NOMO-1 (cell line): ENCODE measurements at regions not wholly inside any gene's neighbourhood (a gene's known extent, or its start where the extent isn't known, plus 50 kb on each side); places are given as distances from the start of the nearest gene placed in this dataset.

Experiments
- DNase-seq, 2 experiments: peaks; one replicate each; lab custom pipeline; 2025; ENCODE audit not compliant: unreplicated experiment in 2 of 2; lab: John Stamatoyannopoulos, UW

DNA sequence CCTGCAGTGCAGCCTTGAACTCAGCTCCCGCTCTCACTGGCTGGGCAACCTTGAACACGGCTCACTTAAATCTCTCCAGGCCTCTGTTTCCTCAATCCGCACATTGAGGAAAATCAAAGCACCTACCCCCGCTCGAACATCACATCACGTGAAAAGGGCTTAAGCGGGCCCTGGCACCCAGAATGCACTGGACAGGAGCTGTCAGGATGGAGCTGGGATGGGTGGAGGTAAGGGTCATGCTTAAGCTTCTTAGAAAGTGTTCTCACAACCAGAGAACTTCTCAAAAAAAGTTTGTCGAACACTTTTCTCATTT, 55.7 kb upstream of the MGMT start:
- no peak for DNase-seq

GRCh38 chr10:129411772-129412171, 55.3 kb upstream of the MGMT start:
- DNase-seq = no peak

DNA sequence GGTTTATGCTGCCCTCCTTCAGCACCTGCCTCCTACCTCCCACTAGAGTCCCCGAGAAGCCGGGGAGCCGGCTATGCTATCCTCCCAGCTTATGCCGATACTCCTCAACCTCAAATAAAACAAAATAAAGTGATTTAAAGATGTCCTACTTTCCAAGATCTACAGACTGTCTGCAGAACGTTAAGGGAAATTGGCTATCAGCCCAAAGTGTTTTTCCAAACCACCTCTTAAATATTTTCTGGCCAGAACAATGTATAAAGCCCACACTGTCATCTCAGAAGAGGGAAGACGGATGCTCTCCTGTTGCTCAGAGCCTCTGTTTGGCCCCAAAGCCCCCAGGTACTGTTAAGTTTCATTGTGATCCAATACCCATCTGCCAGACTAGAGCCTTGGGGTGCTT, 54.0 kb upstream of the MGMT start:
- no peak for DNase-seq

- no peak for DNase-seq
These were observed 51.6 kb upstream of the MGMT start for GRCh38 chr10:129415215-129416140.

DNA sequence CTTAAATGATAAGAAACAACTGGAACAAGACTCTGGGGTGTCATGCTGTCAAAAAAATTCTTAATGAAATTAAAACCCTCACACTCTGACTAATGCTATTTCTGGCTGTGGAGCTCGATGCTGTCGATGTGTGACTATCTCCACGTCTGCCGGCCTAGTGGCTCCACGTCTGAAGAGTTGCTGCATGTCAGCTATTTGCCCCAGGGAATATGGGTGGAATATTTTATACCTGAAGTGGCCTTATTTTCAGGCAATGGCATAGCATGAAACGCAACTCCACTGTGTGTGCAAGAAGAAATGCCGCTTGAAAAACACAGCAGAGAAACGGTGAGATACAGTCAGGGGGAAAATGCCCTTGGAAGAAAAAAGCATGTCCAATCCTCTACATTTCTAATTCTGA, 50.9 kb upstream of the MGMT start:
- no peak for DNase-seq

DNA sequence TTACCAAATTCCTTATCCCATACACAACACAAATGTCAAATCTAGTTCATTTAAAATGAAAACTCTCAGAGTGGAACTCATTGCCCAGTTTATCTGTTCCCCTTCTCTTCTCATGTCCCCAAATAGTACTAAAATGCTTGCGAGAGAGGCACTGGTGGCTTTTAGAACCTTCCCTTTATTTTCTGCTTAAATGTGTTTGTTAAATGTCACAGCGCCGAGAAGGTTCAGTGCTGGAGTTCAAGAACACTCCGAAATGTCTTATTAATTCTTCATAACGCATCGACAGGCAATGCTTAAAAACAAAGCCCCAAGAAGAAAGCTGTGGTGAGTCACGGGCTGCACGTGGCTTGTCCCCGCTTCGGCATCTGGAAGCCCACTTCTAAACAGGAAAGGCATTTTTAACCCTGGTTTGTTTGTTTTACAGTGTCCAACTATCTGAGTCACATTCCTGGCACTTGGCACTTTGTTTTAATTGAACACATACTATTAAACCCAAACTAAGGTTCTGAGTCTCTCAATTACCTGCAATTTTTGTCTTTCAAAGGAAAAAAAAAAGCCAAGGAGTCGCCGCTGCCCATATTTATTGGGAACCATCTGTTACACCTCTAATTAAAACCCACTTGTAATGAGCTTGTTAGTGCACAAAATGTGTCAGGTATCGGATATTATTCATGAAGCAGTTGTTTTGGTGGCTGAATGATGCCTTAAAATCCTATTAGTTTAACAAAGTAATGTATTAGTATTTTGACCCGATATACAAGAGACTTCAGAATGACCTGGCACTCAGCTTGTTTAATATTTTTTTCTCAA, 49.9 kb upstream of the MGMT start:
- no peak for DNase-seq
